ENCODE measurements at regions not wholly inside any gene's neighbourhood (a gene's known extent, or its start where the extent isn't known, plus 50 kb on each side); places are given as distances from the start of the nearest gene placed in this dataset.
A peak's percentile ranks its signal among the peaks of the same experiment; 100 is the strongest.

GRCh38 chr2:153287109-153287801 is 191.3 kb downstream of the RPRM start:
- TF ChIP-seq GABPA (IDR thresholded peaks at IDR 0.05; ENCODE audit: low read depth, low read length) (no peak), GABPA (CRISPR knock-in tag; IDR thresholded peaks at IDR 0.05; ENCODE audit: low read depth) (no peak), TCF7L2 (IDR thresholded peaks at IDR 0.05; ENCODE audit: low read depth, low read length) (no peak), POLR2AphosphoS5 (IDR thresholded peaks at IDR 0.05; ENCODE audit: low read depth, low read length) (no peak), RFX5 (IDR thresholded peaks at IDR 0.05; ENCODE audit: low read depth, low read length) (no peak), CTCF (CRISPR knock-in tag; IDR thresholded peaks at IDR 0.05) (peak; percentile 78), ZNF24 (IDR thresholded peaks at IDR 0.05) (no peak), THAP9 (CRISPR knock-in tag; IDR thresholded peaks at IDR 0.05; ENCODE audit: borderline replicate concordance) (no peak), ZNF432 (CRISPR knock-in tag; IDR thresholded peaks at IDR 0.05; ENCODE audit: borderline replicate concordance) (no peak), ZNF670 (CRISPR knock-in tag; IDR thresholded peaks at IDR 0.05; ENCODE audit: borderline replicate concordance) (no peak), ASH2L (IDR thresholded peaks at IDR 0.05; ENCODE audit: insufficient read length, low read depth, low read length) (no peak), MEIS1 (CRISPR knock-in tag; IDR thresholded peaks at IDR 0.05; ENCODE audit: borderline replicate concordance) (no peak)
- TF ChIP-seq, protein P1, sequence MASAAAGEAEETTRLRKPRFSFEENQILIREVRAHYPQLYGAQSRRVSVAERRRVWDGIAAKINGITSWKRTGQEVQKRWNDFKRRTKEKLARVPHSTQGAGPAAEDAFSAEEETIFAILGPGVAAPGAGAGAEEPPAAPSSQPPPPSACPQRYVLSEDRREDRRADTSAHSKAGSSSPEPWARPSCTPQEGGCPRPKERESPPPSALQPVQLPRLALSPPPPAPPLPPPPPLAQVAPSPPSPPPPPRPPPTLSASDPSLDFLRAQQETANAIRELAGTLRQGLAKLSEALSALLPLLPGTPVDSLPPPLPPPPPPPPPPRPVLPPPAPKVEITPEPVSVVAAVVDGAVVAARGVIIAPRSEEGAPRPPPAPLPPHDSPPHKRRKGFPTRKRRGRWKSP (CRISPR knock-in tag; IDR thresholded peaks at IDR 0.05) = no peak
- TF ChIP-seq, protein P2, sequence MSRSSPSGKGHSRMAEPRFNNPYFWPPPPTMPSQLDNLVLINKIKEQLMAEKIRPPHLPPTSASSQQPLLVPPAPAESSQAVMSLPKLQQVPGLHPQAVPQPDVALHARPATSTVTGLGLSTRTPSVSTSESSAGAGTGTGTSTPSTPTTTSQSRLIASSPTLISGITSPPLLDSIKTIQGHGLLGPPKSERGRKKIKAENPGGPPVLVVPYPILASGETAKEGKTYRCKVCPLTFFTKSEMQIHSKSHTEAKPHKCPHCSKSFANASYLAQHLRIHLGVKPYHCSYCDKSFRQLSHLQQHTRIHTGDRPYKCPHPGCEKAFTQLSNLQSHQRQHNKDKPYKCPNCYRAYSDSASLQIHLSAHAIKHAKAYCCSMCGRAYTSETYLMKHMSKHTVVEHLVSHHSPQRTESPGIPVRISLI (CRISPR knock-in tag; IDR thresholded peaks at IDR 0.05; ENCODE audit: borderline replicate concordance) = no peak
- TF ChIP-seq, protein P3, sequence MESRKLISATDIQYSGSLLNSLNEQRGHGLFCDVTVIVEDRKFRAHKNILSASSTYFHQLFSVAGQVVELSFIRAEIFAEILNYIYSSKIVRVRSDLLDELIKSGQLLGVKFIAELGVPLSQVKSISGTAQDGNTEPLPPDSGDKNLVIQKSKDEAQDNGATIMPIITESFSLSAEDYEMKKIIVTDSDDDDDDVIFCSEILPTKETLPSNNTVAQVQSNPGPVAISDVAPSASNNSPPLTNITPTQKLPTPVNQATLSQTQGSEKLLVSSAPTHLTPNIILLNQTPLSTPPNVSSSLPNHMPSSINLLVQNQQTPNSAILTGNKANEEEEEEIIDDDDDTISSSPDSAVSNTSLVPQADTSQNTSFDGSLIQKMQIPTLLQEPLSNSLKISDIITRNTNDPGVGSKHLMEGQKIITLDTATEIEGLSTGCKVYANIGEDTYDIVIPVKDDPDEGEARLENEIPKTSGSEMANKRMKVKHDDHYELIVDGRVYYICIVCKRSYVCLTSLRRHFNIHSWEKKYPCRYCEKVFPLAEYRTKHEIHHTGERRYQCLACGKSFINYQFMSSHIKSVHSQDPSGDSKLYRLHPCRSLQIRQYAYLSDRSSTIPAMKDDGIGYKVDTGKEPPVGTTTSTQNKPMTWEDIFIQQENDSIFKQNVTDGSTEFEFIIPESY (CRISPR knock-in tag; IDR thresholded peaks at IDR 0.05) = no peak

Measured in HepG2 (cell line).